OCI-LY7 (cell line): ENCODE measurements at regions not wholly inside any gene's neighbourhood (a gene's known extent, or its start where the extent isn't known, plus 50 kb on each side); places are given as distances from the start of the nearest gene placed in this dataset.

ENCODE experiments used
- BruUV-seq: library from RNA; stranded (reverse); fragments of 400-500 nt; replicated peaks from 2 replicates; lab custom pipeline; 2021; lab: Mats Ljungman, UMichigan
- CTCF ChIA-PET: fragments of 300-600 bp; sonication (Branson Sonifier 250); formaldehyde crosslinking; loops from one replicate; lab custom pipeline; 2022; ENCODE audit warnings: antibody characterized with exemption; ENCODE audit not compliant: unreplicated experiment; lab: Charles Lee
- POLR2A ChIA-PET: fragments of 300-600 bp; sonication (Branson Sonifier 250); formaldehyde crosslinking; loops from one replicate; lab custom pipeline; 2022; ENCODE audit warnings: antibody characterized with exemption; lab: Charles Lee
- DNase-seq: peaks from one replicate; pipeline ENCODE4 v3.0.0-alpha.2; 2015; ENCODE audit warnings: low spot score
- H2AFZ ChIP-seq: fragments of 200-600 bp; sonication (generic), shearing (Covaris generic); 2 replicates; pipeline ENCODE4 v1.6.1; 2014; ENCODE audit warnings: mild to moderate bottlenecking, antibody characterized with exemption, low read length, moderate library complexity
- H3K27ac ChIP-seq: fragments of 200-600 bp; sonication (generic); 2 replicates; pipeline ENCODE4 v1.5.1; 2014; ENCODE audit warnings: mixed run types, low read depth, mild to moderate bottlenecking, moderate library complexity, low read length, inconsistent platforms; ENCODE audit not compliant: poor library complexity, severe bottlenecking
- H3K36me3 ChIP-seq: fragments of 200-600 bp; sonication (generic); 2 replicates; pipeline ENCODE4 v1.6.1; 2014; ENCODE audit warnings: mild to moderate bottlenecking, antibody characterized with exemption, low read length, moderate library complexity, mixed read lengths; ENCODE audit not compliant: insufficient read depth
- H3K4me1 ChIP-seq: fragments of 200-600 bp; sonication (generic); 2 replicates; pipeline ENCODE4 v1.5.1; 2014; ENCODE audit warnings: mild to moderate bottlenecking, low read length; ENCODE audit not compliant: insufficient read depth, poor library complexity, severe bottlenecking
- H3K4me2 ChIP-seq: fragments of 200-600 bp; sonication (generic); 2 replicates; pipeline ENCODE4 v1.6.1; 2014; ENCODE audit warnings: mild to moderate bottlenecking, low read length
- H3K4me3 ChIP-seq: fragments of 200-600 bp; sonication (generic); 2 replicates; pipeline ENCODE4 v1.5.1; 2014; ENCODE audit warnings: mild to moderate bottlenecking, low read depth, low read length; ENCODE audit not compliant: poor library complexity, severe bottlenecking
- H3K79me2 ChIP-seq: fragments of 200-600 bp; sonication (generic); 2 replicates; pipeline ENCODE4 v1.6.1; 2016; ENCODE audit warnings: low read depth, mild to moderate bottlenecking, low read length, moderate library complexity, mixed read lengths; ENCODE audit not compliant: insufficient read depth
- H3K9me2 ChIP-seq: fragments of 200-600 bp; sonication (generic); 2 replicates; pipeline ENCODE4 v1.6.1; 2016; ENCODE audit warnings: mild to moderate bottlenecking, low read length, mixed read lengths; ENCODE audit not compliant: insufficient read depth
- H3K9me3 ChIP-seq: fragments of 200-600 bp; sonication (generic); 2 replicates; pipeline ENCODE4 v1.6.1; 2014; ENCODE audit warnings: mild to moderate bottlenecking, mixed run types, low read length, mixed read lengths
- H4K20me1 ChIP-seq: fragments of 200-600 bp; sonication (generic); 2 replicates; pipeline ENCODE4 v1.6.1; 2014; ENCODE audit warnings: mild to moderate bottlenecking, antibody characterized with exemption, low read length, moderate library complexity, mixed read lengths; ENCODE audit not compliant: insufficient read depth
- CTCF ChIP-seq: fragments of 200-600 bp; sonication (generic); conservative IDR thresholded peaks from 2 replicates; pipeline ENCODE4 v1.5.1; 2014; ENCODE audit warnings: mild to moderate bottlenecking, antibody characterized with exemption, low read length, moderate library complexity, mixed read lengths
- EZH2phosphoT487 ChIP-seq: fragments of 200-600 bp; sonication (generic); IDR thresholded peaks from 2 replicates; pipeline ENCODE4 v1.6.1; 2018; ENCODE audit warnings: low read depth, borderline replicate concordance, mild to moderate bottlenecking, mixed run types, antibody characterized with exemption, low read length, moderate library complexity, mixed read lengths
- intact Hi-C: fragments of 100-400 bp; cut with micrococcal nuclease; formaldehyde crosslinking; loops from one replicate; pipeline ENCODE4 v1.10.0; 2022; ENCODE audit not compliant: unreplicated experiment

- H3K9me3 ChIP-seq, result no peaks in the 10 kb centered on the region
- CTCF ChIA-PET, result no interaction called here
- H3K79me2 ChIP-seq, result no peaks in the 10 kb centered on the region
- H3K36me3 ChIP-seq, result no peaks in the 10 kb centered on the region
- H3K4me1 ChIP-seq, result no peaks in the 10 kb centered on the region
- peaks cover 4% of the 10 kb centered on the region; the same call in 1 of the 2 replicates for H3K9me2 ChIP-seq
- POLR2A ChIA-PET, result interaction anchor here (0.6 to 0.7 kb wide), 2 partner anchors 292 to 991 kb away, joined by 3 read pairs; no protein-coding TSS in a partner anchor
- H3K27ac ChIP-seq, result no peak overlapping the region
- no peaks in the 10 kb centered on the region for H4K20me1 ChIP-seq
- H3K4me3 ChIP-seq, result no peak overlapping the region
- no peak for DNase-seq
- no peak overlapping the region for H2AFZ ChIP-seq
- TF ChIP-seq EZH2phosphoT487 (no peak), CTCF (no peak)
- intact Hi-C loops, result no loop called here
- BruUV-seq, result no TSS peak
- no peak overlapping the region for H3K4me2 ChIP-seq
These were observed 425.4 kb downstream of the JRKL start for GRCh38 chr11:96815236-96815635.

- no peaks in the 10 kb centered on the region for H3K4me1 ChIP-seq
- POLR2A ChIA-PET, result no interaction called here
- DNase-seq, result no peak
- H3K27ac ChIP-seq, result no peak overlapping the region
- intact Hi-C loops, result no loop called here
- no peak overlapping the region for H2AFZ ChIP-seq
- H3K79me2 ChIP-seq, result no peaks in the 10 kb centered on the region
- CTCF ChIA-PET, result no interaction called here
- H4K20me1 ChIP-seq, result no peaks in the 10 kb centered on the region
- H3K9me2 ChIP-seq, result peaks cover 4% of the 10 kb centered on the region; the same call in 1 of the 2 replicates
- BruUV-seq, result no TSS peak
- H3K9me3 ChIP-seq, result no peaks in the 10 kb centered on the region
- TF ChIP-seq CTCF (no peak), EZH2phosphoT487 (no peak)
- no peaks in the 10 kb centered on the region for H3K36me3 ChIP-seq
- no peak overlapping the region for H3K4me2 ChIP-seq
- H3K4me3 ChIP-seq, result no peak overlapping the region
These were observed 427.9 kb downstream of the JRKL start for GRCh38 chr11:96817482-96818399.

- ChIA-PET CTCF (no interaction called here), POLR2A (interaction anchor here (0.6 to 2.1 kb wide), 3 partner anchors 16 to 1243 kb away, joined by 3 to 5 read pairs (median 3); no protein-coding TSS in a partner anchor)
- H3K36me3 ChIP-seq, result no peaks in the 10 kb centered on the region
- H3K27ac ChIP-seq, result no peak overlapping the region
- intact Hi-C loops, result no loop called here
- no peak overlapping the region for H2AFZ ChIP-seq
- no peaks in the 10 kb centered on the region for H4K20me1 ChIP-seq
- H3K9me2 ChIP-seq, result no peaks in the 10 kb centered on the region
- no peak for DNase-seq
- no peaks in the 10 kb centered on the region for H3K79me2 ChIP-seq
- TF ChIP-seq EZH2phosphoT487 (no peak), CTCF (no peak)
- no peaks in the 10 kb centered on the region for H3K9me3 ChIP-seq
- no peaks in the 10 kb centered on the region for H3K4me1 ChIP-seq
- no TSS peak for BruUV-seq
- H3K4me2 ChIP-seq, result no peak overlapping the region
- H3K4me3 ChIP-seq, result no peak overlapping the region
These were observed 437.4 kb downstream of the JRKL start for GRCh38 chr11:96827164-96827563.
